ENCODE measurements at regions not wholly inside any gene's neighbourhood (a gene's known extent, or its start where the extent isn't known, plus 50 kb on each side); places are given as distances from the start of the nearest gene placed in this dataset.
A peak's percentile ranks its signal among the peaks of the same experiment; 100 is the strongest.

- peak; percentile 6 for TF ChIP-seq CTCF (IDR thresholded peaks at IDR 0.05)
- no peaks in the 10 kb centered on the region for H3K4me1 Mint-ChIP-seq
- no peaks in the 10 kb centered on the region for H3K36me3 Mint-ChIP-seq (ENCODE audit: low read depth)
- no peak overlapping the region for H3K4me3 Mint-ChIP-seq
- H3K27me3 Mint-ChIP-seq (ENCODE audit: low read depth, poor library complexity): no peaks in the 10 kb centered on the region
- no peak for DNase-seq
- no peaks in the 10 kb centered on the region for H3K9me3 Mint-ChIP-seq
- no peak overlapping the region for H3K27ac Mint-ChIP-seq
Measured at GRCh38 chr2:103991591-103991990, 862.3 kb upstream of the POU3F3 start.

GRCh38 chr2:104004821-104005220 lies 849.1 kb upstream of the POU3F3 start:
- Mint-ChIP-seq H3K4me1 (no peaks in the 10 kb centered on the region), H3K27ac (no peak overlapping the region), H3K4me3 (no peak overlapping the region), H3K9me3 (no peaks in the 10 kb centered on the region), H3K27me3 (ENCODE audit: low read depth, poor library complexity) (peaks cover 12% of the 10 kb centered on the region), H3K36me3 (ENCODE audit: low read depth) (no peaks in the 10 kb centered on the region)
- no peak for DNase-seq
- no peak for TF ChIP-seq CTCF (IDR thresholded peaks at IDR 0.05)

- peaks cover 5% of the 10 kb centered on the region for H3K36me3 Mint-ChIP-seq (ENCODE audit: low read depth)
Measured at GRCh38 chr2:104016801-104017200, 837.1 kb upstream of the POU3F3 start.

GRCh38 chr2:104023306-104023705 lies 830.6 kb upstream of the POU3F3 start:
- TF ChIP-seq CTCF (IDR thresholded peaks at IDR 0.05): no peak
- H3K27ac Mint-ChIP-seq: no peak overlapping the region
- H3K27me3 Mint-ChIP-seq (ENCODE audit: low read depth, poor library complexity): peaks cover 8% of the 10 kb centered on the region
- no peak for DNase-seq
- no peaks in the 10 kb centered on the region for H3K36me3 Mint-ChIP-seq (ENCODE audit: low read depth)
- peaks cover 14% of the 10 kb centered on the region for H3K4me1 Mint-ChIP-seq
- no peak overlapping the region for H3K4me3 Mint-ChIP-seq
- H3K9me3 Mint-ChIP-seq: no peaks in the 10 kb centered on the region

More at GRCh38 chr2:104016801-104017200, 837.1 kb upstream of the POU3F3 start:
- Mint-ChIP-seq H3K27me3 (ENCODE audit: low read depth, poor library complexity) (peaks cover 17% of the 10 kb centered on the region), H3K4me3 (no peak overlapping the region), H3K27ac (no peak overlapping the region), H3K9me3 (peaks cover 22% of the 10 kb centered on the region), H3K4me1 (no peaks in the 10 kb centered on the region)
- DNase-seq: no peak
- no peak for TF ChIP-seq CTCF (IDR thresholded peaks at IDR 0.05)

- H3K36me3 Mint-ChIP-seq (ENCODE audit: low read depth): no peaks in the 10 kb centered on the region
- no peaks in the 10 kb centered on the region for H3K9me3 Mint-ChIP-seq
- no peak for DNase-seq
- no peak for TF ChIP-seq CTCF (IDR thresholded peaks at IDR 0.05)
- no peak overlapping the region for H3K4me3 Mint-ChIP-seq
- peaks cover 19% of the 10 kb centered on the region for H3K4me1 Mint-ChIP-seq
- H3K27me3 Mint-ChIP-seq (ENCODE audit: low read depth, poor library complexity): peaks cover 5% of the 10 kb centered on the region
- no peak overlapping the region for H3K27ac Mint-ChIP-seq
Measured at GRCh38 chr2:104023765-104024164, 830.1 kb upstream of the POU3F3 start.

- H3K27me3 Mint-ChIP-seq (ENCODE audit: low read depth, poor library complexity): peaks cover 12% of the 10 kb centered on the region
- no peaks in the 10 kb centered on the region for H3K36me3 Mint-ChIP-seq (ENCODE audit: low read depth)
- no peaks in the 10 kb centered on the region for H3K9me3 Mint-ChIP-seq
- H3K4me3 Mint-ChIP-seq: no peak overlapping the region
- H3K27ac Mint-ChIP-seq: no peak overlapping the region
- TF ChIP-seq CTCF (IDR thresholded peaks at IDR 0.05): no peak
- no peak for DNase-seq
- peaks cover 19% of the 10 kb centered on the region for H3K4me1 Mint-ChIP-seq
Measured at GRCh38 chr2:104025295-104025694, 828.6 kb upstream of the POU3F3 start.
